ENCODE measurements at regions not wholly inside any gene's neighbourhood (a gene's known extent, or its start where the extent isn't known, plus 50 kb on each side); places are given as distances from the start of the nearest gene placed in this dataset.

- no peak overlapping the region for H3K27ac Mint-ChIP-seq
- H3K4me1 Mint-ChIP-seq, result peaks cover 5% of the 10 kb centered on the region
- no peak for TF ChIP-seq ZNF331 (CRISPR knock-in tag; IDR thresholded peaks at IDR 0.05; ENCODE audit: low read depth)
- no peak for TF ChIP-seq POLR2AphosphoS5 (IDR thresholded peaks at IDR 0.05; ENCODE audit: low read depth)
- no peak for TF ChIP-seq ZNF114 (CRISPR knock-in tag; IDR thresholded peaks at IDR 0.05)
- TF ChIP-seq ETS1 (IDR thresholded peaks at IDR 0.05), result no peak
- TF ChIP-seq JUNB (IDR thresholded peaks at IDR 0.05; ENCODE audit: unreplicated experiment), result no peak
- no peak for TF ChIP-seq STAT1 (IDR thresholded peaks at IDR 0.05; ENCODE audit: unreplicated experiment)
- no peak for TF ChIP-seq CREB1 (CRISPR knock-in tag; IDR thresholded peaks at IDR 0.05; ENCODE audit: low read depth)
- no peak for TF ChIP-seq EZH2phosphoT487 (IDR thresholded peaks at IDR 0.05; ENCODE audit: unreplicated experiment)
- TF ChIP-seq REST (IDR thresholded peaks at IDR 0.05; ENCODE audit: unreplicated experiment), result no peak
- no peak for TF ChIP-seq NANOG (IDR thresholded peaks at IDR 0.05; ENCODE audit: borderline replicate concordance)
- no peak for TF ChIP-seq CTCF (conservative IDR thresholded peaks at IDR 0.05; ENCODE audit: low read depth in 2 of 2)
- no peak for TF ChIP-seq ZNF462 (CRISPR knock-in tag; IDR thresholded peaks at IDR 0.05)
- no peak for TF ChIP-seq EZH2 (IDR thresholded peaks at IDR 0.05; ENCODE audit: low read depth, unreplicated experiment)
- ATAC-seq, result no peak
- H3K79me2 ChIP-seq (replicated peaks; ENCODE audit: insufficient read depth), result no peaks in the 10 kb centered on the region
- H4K20me1 ChIP-seq (replicated peaks; ENCODE audit: insufficient read depth), result no peaks in the 10 kb centered on the region
- no peak overlapping the region for H3K27ac ChIP-seq (ENCODE audit: low read depth)
- H3K36me3 Mint-ChIP-seq (ENCODE audit: low read depth), result no peaks in the 10 kb centered on the region
- H3K4me3 Mint-ChIP-seq, result no peak overlapping the region
- no peaks in the 10 kb centered on the region for H3K36me3 ChIP-seq (ENCODE audit: insufficient read depth)
- no peaks in the 10 kb centered on the region; the same call in 1 of the 2 replicates for H3K4me1 ChIP-seq (ENCODE audit: insufficient read depth)
- peaks cover 10% of the 10 kb centered on the region; the same call in 1 of the 2 replicates for H3K9me2 ChIP-seq (ENCODE audit: insufficient read depth)
- no peaks in the 10 kb centered on the region for H3K27me3 ChIP-seq (ENCODE audit: insufficient read depth)
- peak overlapping the region; percentile 90; the same call in 1 of the 2 replicates for H2AFZ ChIP-seq
- no peaks in the 10 kb centered on the region; the same call in 2 of the 3 replicates for H3K9me3 Mint-ChIP-seq
- no peak overlapping the region for H3K4me3 ChIP-seq
- 0 out of 2 replicates have a peak, but pooled peaks cover 5% of the 10 kb centered on the region for H3F3A ChIP-seq (replicated peaks; ENCODE audit: low read depth)
- no peak for DNase-seq (ENCODE audit: low spot score)
- no peak overlapping the region for H3K4me2 ChIP-seq
- H3K27me3 Mint-ChIP-seq (ENCODE audit: insufficient read depth, low read depth, poor library complexity), result peaks cover 7% of the 10 kb centered on the region
Observed at GRCh38 chr6:16069671-16070070, 59.2 kb upstream of the MYLIP start.
